ENCODE measurements at regions not wholly inside any gene's neighbourhood (a gene's known extent, or its start where the extent isn't known, plus 50 kb on each side); places are given as distances from the start of the nearest gene placed in this dataset.
"Not testable (repeated sequence)": the region's sequence is repeated elsewhere in the genome, so short reads cannot be mapped to it uniquely, and the experiment has no call there.

- H3K4me3 Mint-ChIP-seq, H3K36me3 Mint-ChIP-seq, H3K27ac Mint-ChIP-seq, H3K4me1 Mint-ChIP-seq, H3K27me3 Mint-ChIP-seq, DNase-seq, H3K9me3 Mint-ChIP-seq: not testable (repeated sequence)
These were observed 217.9 kb downstream of the NPIPA8 start for GRCh38 chr16:18118684-18119083.

- not testable (repeated sequence) for DNase-seq, H3K4me3 Mint-ChIP-seq, H3K9me3 Mint-ChIP-seq, H3K36me3 Mint-ChIP-seq, H3K27me3 Mint-ChIP-seq, H3K27ac Mint-ChIP-seq, H3K4me1 Mint-ChIP-seq
These were observed 218.5 kb downstream of the NPIPA8 start for GRCh38 chr16:18118071-18118470.

DNA sequence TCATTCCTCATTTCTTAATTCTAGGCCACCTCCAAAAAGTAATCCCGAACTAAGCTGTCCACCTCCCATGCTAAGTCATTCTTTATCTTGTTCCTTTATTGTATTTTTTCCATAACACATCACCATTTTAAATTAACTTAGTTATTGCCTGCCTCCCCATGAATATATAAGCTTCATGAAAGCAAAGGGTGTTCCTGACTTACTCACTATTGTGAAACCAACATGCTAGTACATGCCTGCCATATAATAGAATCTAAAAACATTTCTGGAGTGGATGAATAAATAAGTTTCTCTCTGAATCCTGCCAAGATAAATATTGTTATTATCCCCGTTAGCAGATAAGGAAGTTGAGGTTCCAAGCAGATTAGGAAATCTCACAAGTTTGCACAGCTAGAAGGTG lies 232.1 kb downstream of the NPIPA8 start:
- not testable (repeated sequence) for H3K4me3 Mint-ChIP-seq, H3K27ac Mint-ChIP-seq, DNase-seq, H3K36me3 Mint-ChIP-seq, H3K4me1 Mint-ChIP-seq, H3K27me3 Mint-ChIP-seq, H3K9me3 Mint-ChIP-seq

- not testable (repeated sequence) for H3K9me3 Mint-ChIP-seq, H3K27ac Mint-ChIP-seq, H3K4me3 Mint-ChIP-seq, H3K27me3 Mint-ChIP-seq, H3K4me1 Mint-ChIP-seq, H3K36me3 Mint-ChIP-seq, DNase-seq
These were observed 235.5 kb downstream of the NPIPA8 start for GRCh38 chr16:18101077-18101476.

DNA sequence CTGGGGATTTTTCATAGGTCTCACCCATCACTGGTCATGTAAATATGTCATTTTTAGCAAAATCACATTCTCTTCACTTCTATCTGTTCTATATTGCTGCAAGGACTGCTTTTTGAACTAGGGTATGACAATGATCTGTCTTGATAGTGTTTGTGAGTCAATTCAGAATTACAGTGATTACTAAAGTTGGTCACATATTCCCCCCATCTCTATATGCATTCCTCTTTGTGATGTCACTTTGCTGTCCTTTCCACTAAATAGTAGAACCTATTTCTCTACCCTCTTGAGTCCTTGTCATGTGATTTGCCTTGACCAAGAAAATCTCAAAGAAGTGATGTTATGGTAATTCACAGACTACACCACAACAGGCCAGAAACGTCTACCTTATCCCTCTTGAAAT lies 243.9 kb downstream of the NPIPA8 start:
- not testable (repeated sequence) for H3K4me3 Mint-ChIP-seq, H3K4me1 Mint-ChIP-seq, H3K36me3 Mint-ChIP-seq, DNase-seq, H3K27me3 Mint-ChIP-seq, H3K9me3 Mint-ChIP-seq, H3K27ac Mint-ChIP-seq

DNA sequence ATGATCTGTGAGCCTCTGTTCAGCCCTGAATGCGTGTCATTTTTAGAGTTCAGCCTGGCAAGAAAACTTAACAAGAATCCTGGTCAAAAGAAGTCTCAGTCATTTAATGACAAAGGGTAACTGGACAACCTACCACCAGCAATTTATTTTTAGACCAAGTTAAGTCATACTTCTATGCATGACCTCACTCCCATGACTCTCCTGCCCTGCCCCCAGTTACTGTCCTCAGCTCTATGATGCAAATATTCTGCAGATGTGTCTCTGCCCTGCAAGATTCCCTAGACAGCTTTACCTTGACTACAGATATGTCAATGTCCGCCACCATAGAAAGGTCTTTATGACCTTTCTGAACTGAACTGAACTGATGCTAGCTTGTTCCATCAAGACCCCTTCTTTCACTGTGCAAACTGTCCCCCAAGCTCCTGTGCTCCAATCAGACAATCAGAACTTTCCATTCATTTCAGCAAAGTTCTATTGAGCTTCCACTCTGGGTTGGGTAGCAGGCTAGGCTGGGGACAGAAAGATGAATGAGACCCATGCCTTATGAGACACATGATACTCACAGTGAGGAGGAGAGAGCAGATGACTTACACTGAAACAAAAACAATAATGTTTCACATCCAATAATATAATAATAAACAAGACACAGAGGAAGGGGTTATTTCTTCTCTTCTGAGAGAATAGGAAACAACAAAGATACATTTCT lies 255.7 kb downstream of the NPIPA8 start:
- H3K9me3 Mint-ChIP-seq, H3K27me3 Mint-ChIP-seq, H3K4me1 Mint-ChIP-seq, H3K36me3 Mint-ChIP-seq, H3K4me3 Mint-ChIP-seq, H3K27ac Mint-ChIP-seq, DNase-seq: not testable (repeated sequence)

DNA sequence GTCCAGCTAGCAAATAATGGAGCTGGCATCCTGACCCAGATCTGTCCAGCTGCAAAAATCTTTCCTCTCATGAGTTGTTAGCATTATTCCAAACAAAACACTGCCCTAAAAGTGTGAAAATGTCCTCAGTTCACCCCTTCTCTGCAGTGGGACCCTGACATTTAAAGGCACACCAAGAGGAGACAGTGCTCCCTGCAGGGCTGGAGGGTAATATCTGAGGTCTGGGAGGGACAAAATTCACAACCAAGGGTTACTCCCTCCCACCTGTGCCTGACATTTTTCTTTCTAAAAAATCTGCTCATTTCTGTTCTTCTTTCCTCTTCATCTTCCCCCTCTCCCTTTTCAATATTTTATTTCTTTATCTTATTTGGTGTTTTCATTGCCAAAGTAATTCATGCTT lies 258.6 kb downstream of the NPIPA8 start:
- not testable (repeated sequence) for H3K36me3 Mint-ChIP-seq, DNase-seq, H3K4me1 Mint-ChIP-seq, H3K27ac Mint-ChIP-seq, H3K9me3 Mint-ChIP-seq, H3K4me3 Mint-ChIP-seq
- H3K27me3 Mint-ChIP-seq: peaks cover 11% of the 10 kb centered on the region

DNA sequence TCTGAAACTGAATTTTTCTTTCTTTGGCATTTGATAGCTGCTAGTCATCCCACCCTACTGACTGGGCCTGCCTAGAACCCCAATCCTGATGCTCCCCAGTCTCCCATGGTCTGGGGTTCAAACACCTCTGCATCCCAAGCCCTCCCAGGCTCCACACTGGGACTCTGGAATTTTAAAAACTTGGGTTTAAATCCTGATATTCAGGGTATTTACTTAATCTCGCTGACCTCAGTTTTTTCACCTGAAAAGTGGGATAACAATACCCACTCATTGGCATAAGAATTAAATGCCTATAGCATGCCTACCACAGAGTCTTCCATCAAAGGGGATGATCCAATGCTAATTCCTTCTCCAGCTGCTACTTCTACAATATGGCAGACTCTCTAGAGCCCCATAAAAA lies 264.4 kb downstream of the NPIPA8 start:
- no peak for DNase-seq
- H3K4me3 Mint-ChIP-seq: no peak overlapping the region
- H3K27ac Mint-ChIP-seq: no peak overlapping the region
- H3K36me3 Mint-ChIP-seq: no peaks in the 10 kb centered on the region
- H3K9me3 Mint-ChIP-seq: no peaks in the 10 kb centered on the region
- peaks cover 15% of the 10 kb centered on the region for H3K27me3 Mint-ChIP-seq
- no peaks in the 10 kb centered on the region for H3K4me1 Mint-ChIP-seq

GRCh38 chr16:18069683-18070082 lies 266.9 kb downstream of the NPIPA8 start:
- H3K27ac Mint-ChIP-seq: no peak overlapping the region
- H3K4me1 Mint-ChIP-seq: no peaks in the 10 kb centered on the region

DNA sequence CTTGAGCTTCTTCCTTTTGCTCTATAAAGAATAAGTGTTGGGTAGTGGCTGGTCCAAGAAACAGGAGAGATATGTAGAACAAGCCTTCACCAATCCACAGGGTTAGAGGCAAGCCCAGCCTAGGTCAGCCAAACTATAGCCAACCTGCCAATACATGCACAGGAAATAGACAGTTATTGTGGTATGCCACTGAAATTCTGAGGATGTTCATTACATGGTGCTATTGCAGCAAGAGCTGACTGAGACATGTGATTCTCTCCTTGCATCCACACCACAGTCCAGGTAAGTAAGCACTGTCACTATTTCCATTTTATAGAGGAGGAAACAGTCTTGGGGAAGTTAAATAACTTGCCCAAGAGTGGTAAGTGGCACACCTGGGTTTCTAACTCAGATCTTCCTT lies 268.1 kb downstream of the NPIPA8 start:
- H3K27ac Mint-ChIP-seq: no peak overlapping the region
- no peaks in the 10 kb centered on the region for H3K36me3 Mint-ChIP-seq
- no peaks in the 10 kb centered on the region for H3K4me1 Mint-ChIP-seq
- peaks cover 19% of the 10 kb centered on the region for H3K27me3 Mint-ChIP-seq
- no peak for DNase-seq
- H3K4me3 Mint-ChIP-seq: no peak overlapping the region
- H3K9me3 Mint-ChIP-seq: peaks cover 2% of the 10 kb centered on the region

More at GRCh38 chr16:18069683-18070082, 266.9 kb downstream of the NPIPA8 start:
- Mint-ChIP-seq H3K9me3 (peaks cover 2% of the 10 kb centered on the region), H3K36me3 (no peaks in the 10 kb centered on the region), H3K4me3 (no peak overlapping the region), H3K27me3 (peaks cover 22% of the 10 kb centered on the region)
- no peak for DNase-seq

- H3K4me1 Mint-ChIP-seq: no peaks in the 10 kb centered on the region
- H3K36me3 Mint-ChIP-seq: no peaks in the 10 kb centered on the region
- no peak overlapping the region for H3K4me3 Mint-ChIP-seq
- peaks cover 2% of the 10 kb centered on the region for H3K9me3 Mint-ChIP-seq
- DNase-seq: no peak
- H3K27ac Mint-ChIP-seq: no peak overlapping the region
- H3K27me3 Mint-ChIP-seq: peaks cover 42% of the 10 kb centered on the region
These were observed 273.8 kb downstream of the NPIPA8 start for GRCh38 chr16:18062713-18063112.

DNA sequence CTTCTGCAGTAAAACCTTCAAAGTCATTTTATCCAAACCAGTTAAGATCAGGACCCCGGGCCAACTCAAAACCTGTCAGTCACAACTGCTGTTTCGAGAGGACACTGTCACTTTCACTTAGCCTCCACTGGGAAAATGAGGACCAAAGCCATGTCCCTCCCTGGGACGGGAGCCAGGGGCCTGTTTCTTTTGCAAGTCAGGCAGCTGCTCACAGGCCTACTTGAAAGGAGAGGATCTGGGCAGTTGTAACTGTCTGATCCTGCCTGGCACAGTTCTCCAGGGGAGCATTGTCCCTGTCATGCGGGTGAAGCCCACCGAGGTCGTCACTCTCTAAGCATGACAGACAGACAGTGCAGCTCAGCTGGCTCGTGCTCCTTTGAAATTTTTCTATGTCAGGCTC lies 276.2 kb downstream of the NPIPA8 start:
- H3K4me3 Mint-ChIP-seq: no peak overlapping the region
- no peaks in the 10 kb centered on the region for H3K4me1 Mint-ChIP-seq
- no peak for DNase-seq
- H3K27me3 Mint-ChIP-seq: peaks cover 36% of the 10 kb centered on the region
- H3K27ac Mint-ChIP-seq: no peak overlapping the region
- H3K36me3 Mint-ChIP-seq: no peaks in the 10 kb centered on the region
- H3K9me3 Mint-ChIP-seq: peaks cover 2% of the 10 kb centered on the region

- Mint-ChIP-seq H3K9me3 (no peaks in the 10 kb centered on the region), H3K27ac (no peak overlapping the region), H3K36me3 (no peaks in the 10 kb centered on the region), H3K4me3 (no peak overlapping the region), H3K4me1 (no peaks in the 10 kb centered on the region), H3K27me3 (peaks cover 35% of the 10 kb centered on the region)
- no peak for DNase-seq
These were observed 277.0 kb downstream of the NPIPA8 start for GRCh38 chr16:18059577-18059976.

DNA sequence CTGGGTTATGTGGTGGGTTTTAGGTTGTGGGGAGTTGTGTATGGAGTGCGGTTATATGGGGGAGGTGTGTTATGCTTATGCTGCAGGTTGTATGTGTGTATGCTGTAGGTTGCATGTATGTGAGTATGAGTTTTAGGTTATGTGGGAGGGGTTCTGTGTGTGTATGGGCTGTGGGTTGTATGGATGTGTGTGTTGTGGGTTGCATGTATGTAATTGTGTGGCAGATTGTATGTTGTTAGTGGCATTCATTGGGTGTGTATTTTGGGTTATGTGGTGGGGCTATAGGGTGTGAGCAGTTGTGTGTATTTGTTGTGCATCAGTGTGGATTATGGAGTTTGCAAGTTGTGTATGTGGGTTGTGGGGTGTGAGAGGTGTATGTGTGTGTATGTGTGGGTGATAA lies 277.4 kb downstream of the NPIPA8 start:
- Mint-ChIP-seq H3K36me3 (no peaks in the 10 kb centered on the region), H3K4me3 (no peak overlapping the region), H3K4me1 (no peaks in the 10 kb centered on the region), H3K27me3 (peaks cover 35% of the 10 kb centered on the region), H3K9me3 (no peaks in the 10 kb centered on the region), H3K27ac (no peak overlapping the region)
- no peak for DNase-seq

DNA sequence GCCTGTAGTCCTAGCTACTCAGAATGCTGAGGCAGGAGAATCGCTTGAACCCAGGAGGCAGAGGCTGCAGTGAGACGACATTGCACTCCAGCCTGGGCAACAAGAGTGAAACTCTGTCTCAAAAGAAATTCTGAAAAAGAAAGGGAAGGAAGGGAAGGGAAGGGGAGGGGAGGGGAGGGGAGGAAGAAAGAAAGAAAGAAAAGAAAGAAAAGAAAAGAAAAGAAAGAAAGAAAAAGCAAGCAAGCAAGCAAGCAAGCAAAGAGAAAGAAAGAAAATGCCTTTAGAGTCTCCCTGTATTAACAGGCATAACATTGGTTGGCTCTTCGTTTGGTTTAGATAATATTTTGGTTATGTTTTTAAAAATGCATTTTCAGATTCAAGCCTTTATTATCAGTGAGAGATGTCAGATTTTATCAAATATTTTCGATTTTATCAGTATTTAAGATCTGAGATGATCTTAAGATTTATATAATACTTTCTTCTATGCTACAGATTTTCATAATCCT lies 281.1 kb downstream of the NPIPA8 start:
- peaks cover 21% of the 10 kb centered on the region for H3K27me3 Mint-ChIP-seq
- no peaks in the 10 kb centered on the region for H3K36me3 Mint-ChIP-seq
- DNase-seq: no peak
- H3K4me1 Mint-ChIP-seq: no peaks in the 10 kb centered on the region
- H3K4me3 Mint-ChIP-seq: no peak overlapping the region
- H3K27ac Mint-ChIP-seq: no peak overlapping the region
- no peaks in the 10 kb centered on the region for H3K9me3 Mint-ChIP-seq

GRCh38 chr16:18050777-18051176 lies 285.8 kb downstream of the NPIPA8 start:
- Mint-ChIP-seq H3K4me1 (no peaks in the 10 kb centered on the region), H3K9me3 (no peaks in the 10 kb centered on the region), H3K27me3 (peaks cover 7% of the 10 kb centered on the region), H3K27ac (no peak overlapping the region), H3K4me3 (no peak overlapping the region), H3K36me3 (no peaks in the 10 kb centered on the region)
- DNase-seq: no peak
